Tibial artery (tissue), 4 donors: ENCODE measurements at regions not wholly inside any gene's neighbourhood (a gene's known extent, or its start where the extent isn't known, plus 50 kb on each side); places are given as distances from the start of the nearest gene placed in this dataset.

Experiments
- DNase-seq, 2 donors: peaks; one replicate each; pipeline ENCODE4 v3.0.0-alpha.2; 2019
- H3K27ac ChIP-seq, 2 donors: fragments of 200-600 bp; sonication (generic) in 1 of 2; 1 replicate in 1 of 2; 2 replicates in 1 of 2; pipeline ENCODE4 v1.5.1; 2018 to 2019; ENCODE audit warnings: mild to moderate bottlenecking in 1 of 2
- H3K27me3 ChIP-seq, 2 donors: fragments of 200-600 bp; sonication (generic) in 1 of 2; one replicate each; pipeline versions ENCODE4 v1.5.1 to v1.6.0; 2016 to 2019
- H3K36me3 ChIP-seq, 3 donors: fragments of 200-600 bp; sonication (generic) in 2 of 3; one replicate each; pipeline ENCODE4 v1.5.1; 2016 to 2019; ENCODE audit warnings: mild to moderate bottlenecking in 2 of 3
- H3K4me1 ChIP-seq, 4 donors: fragments of 200-600 bp; sonication (generic) in 2 of 4; 1 replicate in 3 of 4; 2 replicates in 1 of 4; pipeline ENCODE4 v1.5.1; 2016 to 2019
- H3K4me3 ChIP-seq, 2 donors: fragments of 200-600 bp; sonication (generic) in 1 of 2; 1 replicate in 1 of 2; 2 replicates in 1 of 2; pipeline ENCODE4 v1.5.1; 2018 to 2019; ENCODE audit warnings: mild to moderate bottlenecking in 2 of 2
- H3K9me3 ChIP-seq, 3 donors: fragments of 200-600 bp; sonication (generic) in 1 of 3; one replicate each; pipeline ENCODE4 v1.5.1; 2016 to 2019
- CTCF ChIP-seq, 2 experiments: fragments of 200-600 bp in 1 of 2; fragments of 450-650 bp in 1 of 2; IDR thresholded peaks; one replicate each; pipeline ENCODE4 v1.5.1; 2017 to 2019; ENCODE audit warnings: antibody characterized with exemption in 2 of 2, mild to moderate bottlenecking in 1 of 2, moderate library complexity in 1 of 2
- intact Hi-C: fragments of 100-400 bp; cut with DNase I; formaldehyde crosslinking; loops from one replicate; pipeline ENCODE4 v1.15.0; 2023; ENCODE audit warnings: low total_unique reads

GRCh38 chrX:33465137-33465536 lies 253.8 kb upstream of the DMD start:
- Histone ChIP-seq H3K27ac (no peak overlapping the region), H3K4me3 (no peak overlapping the region), H3K27me3 (no peaks in the 10 kb centered on the region), H3K4me1 (no peaks in the 10 kb centered on the region), H3K9me3 (no peaks in the 10 kb centered on the region), H3K36me3 (no peaks in the 10 kb centered on the region)
- DNase-seq = no peak
- intact Hi-C loops = no loop called here
- TF ChIP-seq CTCF (IDR thresholded peaks at IDR 0.05) = no peak

- Histone ChIP-seq H3K36me3 (no peaks in the 10 kb centered on the region), H3K4me1 (no peaks in the 10 kb centered on the region), H3K27ac (no peak overlapping the region), H3K9me3 (no peaks in the 10 kb centered on the region), H3K4me3 (no peak overlapping the region), H3K27me3 (no peaks in the 10 kb centered on the region)
- DNase-seq = no peak
- intact Hi-C loops = no loop called here
- no peak for TF ChIP-seq CTCF (IDR thresholded peaks at IDR 0.05)
These were observed 245.8 kb upstream of the DMD start for GRCh38 chrX:33457102-33457501.

GRCh38 chrX:33447285-33447684 lies 235.9 kb upstream of the DMD start:
- no peak for TF ChIP-seq CTCF (IDR thresholded peaks at IDR 0.05)
- Histone ChIP-seq H3K27me3 (no peaks in the 10 kb centered on the region), H3K4me1 (no peaks in the 10 kb centered on the region), H3K4me3 (no peak overlapping the region), H3K27ac (no peak overlapping the region), H3K36me3 (no peaks in the 10 kb centered on the region), H3K9me3 (no peaks in the 10 kb centered on the region)
- no peak for DNase-seq
- intact Hi-C loops = no loop called here

- peak; percentile 25 to 64 for DNase-seq
- H3K36me3 ChIP-seq = no peaks in the 10 kb centered on the region
- no peaks in the 10 kb centered on the region for H3K9me3 ChIP-seq
- intact Hi-C loops = loop anchor here (10.0 kb wide), 1 partner anchor 870 kb away; no protein-coding TSS in a partner anchor
- no peak overlapping the region for H3K27ac ChIP-seq
- peak overlapping the region; percentile 16 for H3K4me3 ChIP-seq
- TF ChIP-seq CTCF (IDR thresholded peaks at IDR 0.05) = peak; percentile 67 to 69
- H3K27me3 ChIP-seq = no peaks in the 10 kb centered on the region
- no peaks in the 10 kb centered on the region for H3K4me1 ChIP-seq
These were observed 223.1 kb upstream of the DMD start for GRCh38 chrX:33434256-33435092.

GRCh38 chrX:33416273-33416805 lies 205.0 kb upstream of the DMD start:
- Histone ChIP-seq H3K27ac (no peak overlapping the region), H3K27me3 (no peaks in the 10 kb centered on the region), H3K4me3 (no peak overlapping the region), H3K36me3 (no peaks in the 10 kb centered on the region), H3K4me1 (no peaks in the 10 kb centered on the region), H3K9me3 (no peaks in the 10 kb centered on the region)
- TF ChIP-seq CTCF (IDR thresholded peaks at IDR 0.05) = no peak
- intact Hi-C loops = no loop called here
- DNase-seq = no peak
